Mesodermal cell (in vitro differentiated cells): ENCODE measurements at regions not wholly inside any gene's neighbourhood (a gene's known extent, or its start where the extent isn't known, plus 50 kb on each side); places are given as distances from the start of the nearest gene placed in this dataset.
"Not testable (repeated sequence)": the region's sequence is repeated elsewhere in the genome, so short reads cannot be mapped to it uniquely, and the experiment has no call there.

Experiments used
- H3K27ac ChIP-seq: 2 replicates; pipeline ENCODE4 v1.7.0; 2013; ENCODE audit warnings: mild to moderate bottlenecking, low read depth, low read length, moderate library complexity; ENCODE audit not compliant: severe bottlenecking
- H3K36me3 ChIP-seq: 2 replicates; pipeline ENCODE4 v1.7.1; 2013; ENCODE audit warnings: mild to moderate bottlenecking, low read length, moderate library complexity; ENCODE audit not compliant: control insufficient read depth, insufficient read depth
- H3K4me1 ChIP-seq: one replicate; pipeline ENCODE4 v1.7.1; 2013; ENCODE audit warnings: mild to moderate bottlenecking, low read length; ENCODE audit not compliant: insufficient read depth, control insufficient read depth, poor library complexity, severe bottlenecking
- H3K4me3 ChIP-seq: 2 replicates; pipeline ENCODE4 v1.7.0; 2013; ENCODE audit warnings: low read length, control low read depth, mild to moderate bottlenecking; ENCODE audit not compliant: insufficient read depth, poor library complexity, severe bottlenecking; ENCODE audit errors: extremely low read depth
- H3K9me3 ChIP-seq: 2 replicates; pipeline ENCODE4 v1.7.1; 2013; ENCODE audit warnings: mild to moderate bottlenecking, low read length, moderate library complexity; ENCODE audit not compliant: control insufficient read depth
- WGBS, 2 experiments: methylation state at CpG; one replicate each; pipeline ENCODE4 v1.1.5; 2013; ENCODE audit warnings: missing lambda C conversion rate in 2 of 2; ENCODE audit not compliant: insufficient coverage in 2 of 2; 5-methylcytosine and 5-hydroxymethylcytosine counted together

DNA sequence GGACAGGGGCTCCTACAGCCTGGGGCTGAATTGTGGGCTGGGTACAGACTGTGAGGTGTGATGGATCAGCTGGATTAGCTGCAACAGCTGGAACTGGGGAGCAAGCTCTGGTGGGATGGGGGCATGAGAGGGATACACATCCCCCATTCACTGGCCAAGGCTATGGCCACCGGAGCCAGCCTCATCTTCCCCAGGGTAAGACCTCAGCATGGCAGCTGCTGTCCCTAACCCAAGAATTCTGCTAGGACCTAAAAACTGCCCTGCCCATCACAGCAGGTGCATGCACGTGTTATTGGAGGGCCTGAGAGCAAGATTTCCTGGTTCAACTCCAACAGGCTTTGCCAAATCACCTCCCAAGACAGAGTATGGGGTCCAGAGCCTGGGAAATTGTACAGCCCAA is 258.6 kb upstream of the AGTR2 start:
- Histone ChIP-seq H3K36me3 (no peaks in the 10 kb centered on the region), H3K27ac (no peak overlapping the region), H3K4me1 (no peaks in the 10 kb centered on the region), H3K9me3 (no peaks in the 10 kb centered on the region), H3K4me3 (no peak overlapping the region)
- no CpG with 5 or more reads among the region's 2 CpGs for WGBS, 2 experiments

DNA sequence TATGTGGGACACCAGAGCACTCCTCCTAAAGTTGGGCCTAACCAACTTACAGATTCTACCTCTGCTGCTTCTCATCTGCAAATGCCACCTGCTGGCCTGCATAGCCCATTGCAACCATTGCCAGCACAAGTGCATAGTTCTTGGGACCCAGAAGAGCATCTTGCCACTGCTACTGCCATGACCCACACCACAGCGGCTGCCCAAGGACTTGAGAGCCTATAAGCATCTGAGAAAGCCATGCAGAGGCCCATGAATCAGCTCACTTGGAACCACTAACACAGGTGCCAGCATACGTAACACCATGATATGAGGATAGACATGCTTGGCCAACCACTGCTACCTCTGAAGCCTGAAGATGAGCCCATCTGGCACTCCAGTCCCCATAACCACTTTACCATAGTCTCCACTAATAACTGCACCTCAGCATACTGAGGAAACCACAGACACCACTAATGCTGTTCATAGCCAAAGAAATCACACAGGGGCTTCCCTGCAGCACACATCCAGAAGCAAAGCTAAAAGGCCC is 258.1 kb upstream of the AGTR2 start:
- H3K27ac ChIP-seq: no peak overlapping the region
- WGBS, 2 experiments: 80 to 100% methylated on average over 1 of the region's 2 CpGs
- no peaks in the 10 kb centered on the region for H3K4me1 ChIP-seq
- no peaks in the 10 kb centered on the region for H3K36me3 ChIP-seq
- no peaks in the 10 kb centered on the region for H3K9me3 ChIP-seq
- no peak overlapping the region for H3K4me3 ChIP-seq

DNA sequence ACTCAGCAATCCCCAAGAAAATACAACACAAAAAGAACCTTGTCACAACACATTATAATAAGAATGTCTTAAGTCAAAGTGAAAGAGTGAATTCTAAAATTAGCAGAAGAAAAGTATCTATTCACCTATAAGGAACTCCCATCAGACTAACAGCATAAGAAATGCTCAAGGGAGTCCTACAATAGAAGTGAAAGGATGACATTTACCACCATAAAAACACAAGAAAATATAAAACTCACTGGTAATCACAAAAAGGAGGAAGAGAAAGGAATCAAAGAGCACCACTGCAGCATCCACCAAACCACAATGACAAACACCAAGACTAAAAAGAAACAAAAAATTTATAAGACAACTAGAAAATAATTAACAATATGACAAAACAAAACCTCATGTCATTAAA is 257.0 kb upstream of the AGTR2 start:
- Histone ChIP-seq H3K27ac (no peak overlapping the region), H3K4me1 (no peaks in the 10 kb centered on the region), H3K36me3 (no peaks in the 10 kb centered on the region), H3K4me3 (no peak overlapping the region), H3K9me3 (no peaks in the 10 kb centered on the region)

DNA sequence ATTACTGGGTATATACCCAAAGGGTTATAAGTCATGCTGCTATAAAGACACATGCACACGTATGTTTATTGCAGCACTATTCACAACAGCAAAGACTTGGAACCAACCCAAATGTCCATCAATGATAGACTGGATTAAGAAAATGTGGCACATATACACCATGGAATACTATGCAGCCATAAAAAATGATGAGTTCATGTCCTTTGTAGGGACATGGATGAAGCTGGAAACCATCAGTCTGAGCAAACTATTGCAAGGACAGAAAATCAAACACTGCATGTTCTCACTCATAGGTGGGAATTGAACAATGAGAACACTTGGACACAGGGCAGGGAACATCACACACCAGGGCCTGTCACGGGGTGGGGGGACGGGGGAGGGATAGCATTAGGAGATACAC is 254.9 kb upstream of the AGTR2 start:
- H3K4me3 ChIP-seq, H3K4me1 ChIP-seq, H3K36me3 ChIP-seq, H3K9me3 ChIP-seq, H3K27ac ChIP-seq: not testable (repeated sequence)
- WGBS, 2 experiments: no CpG with 5 or more reads among the region's 3 CpGs

DNA sequence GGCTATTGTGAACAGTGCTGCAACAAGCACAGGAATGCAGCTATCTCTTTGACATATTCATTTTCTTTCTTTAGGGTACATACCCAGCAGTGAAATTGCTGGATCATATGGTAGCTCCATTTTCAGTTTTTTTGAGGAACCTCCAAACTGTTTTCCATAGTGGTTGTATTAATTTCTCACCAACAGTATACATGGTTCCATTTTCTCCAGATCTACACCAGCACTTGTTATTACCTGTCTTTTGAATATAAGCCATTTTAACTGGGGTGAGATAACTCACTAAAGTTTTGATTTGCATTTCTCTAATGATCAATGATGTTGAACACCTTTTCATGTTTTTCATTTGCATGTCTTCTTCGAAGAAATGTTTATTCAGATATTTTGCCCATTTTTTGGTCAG is 241.1 kb upstream of the AGTR2 start:
- H3K9me3 ChIP-seq: no peaks in the 10 kb centered on the region
- WGBS, 2 experiments: 100% methylated on average over 1 of the region's 1 CpG; no CpG with 5 or more reads in 1 of the 2 experiments

DNA sequence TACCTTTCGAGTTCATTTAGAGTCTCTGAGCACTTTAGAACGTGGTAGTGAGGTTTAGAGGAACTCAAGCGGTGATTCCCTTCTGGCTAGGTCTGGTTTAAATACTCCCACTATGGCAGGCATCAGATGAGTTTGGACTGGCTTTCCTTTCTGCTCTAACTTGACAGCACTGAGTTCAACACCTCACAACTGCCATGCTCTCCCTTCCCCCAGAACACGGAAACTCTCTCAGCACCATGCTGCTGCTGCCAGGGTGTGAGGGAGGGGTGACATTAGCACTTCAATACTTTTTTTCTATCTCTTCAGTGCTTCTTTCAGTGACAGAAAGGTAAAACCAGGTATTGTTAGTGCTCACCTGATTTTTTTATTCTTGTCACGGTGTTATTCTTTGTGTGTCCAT is 234.5 kb upstream of the AGTR2 start:
- H3K9me3 ChIP-seq: no peaks in the 10 kb centered on the region
- peaks cover 3% of the 10 kb centered on the region for H3K36me3 ChIP-seq
- H3K27ac ChIP-seq: no peak overlapping the region
- WGBS, 2 experiments: 82% methylated on average over 2 of the region's 5 CpGs; no CpG with 5 or more reads in 1 of the 2 experiments
- no peak overlapping the region for H3K4me3 ChIP-seq
- H3K4me1 ChIP-seq: no peaks in the 10 kb centered on the region

More for the DNA sequence above, 241.1 kb upstream of the AGTR2 start:
- H3K36me3 ChIP-seq: peaks cover 6% of the 10 kb centered on the region
- no peaks in the 10 kb centered on the region for H3K4me1 ChIP-seq
- no peak overlapping the region for H3K27ac ChIP-seq
- H3K4me3 ChIP-seq: no peak overlapping the region

DNA sequence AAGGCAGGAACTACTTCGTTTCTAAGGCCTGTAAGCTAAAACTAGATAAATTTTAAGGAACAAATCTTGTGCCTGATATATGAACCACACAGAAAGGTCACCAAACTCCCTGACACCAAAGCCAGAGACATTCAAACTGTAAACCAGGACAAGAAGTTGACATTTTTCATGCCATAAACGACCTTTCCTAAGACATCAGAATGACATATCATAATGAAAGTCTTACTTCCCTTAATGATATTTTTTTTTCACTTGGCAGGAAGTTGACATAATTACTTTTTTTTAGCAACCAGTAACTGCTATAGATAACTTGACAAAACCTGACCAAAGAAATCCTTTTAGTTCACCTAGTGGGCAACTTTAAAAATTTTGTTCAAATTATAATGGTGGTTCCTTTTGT is 231.5 kb upstream of the AGTR2 start:
- no peaks in the 10 kb centered on the region for H3K4me1 ChIP-seq
- no peak overlapping the region for H3K27ac ChIP-seq
- no peak overlapping the region for H3K4me3 ChIP-seq
- peaks cover 3% of the 10 kb centered on the region for H3K36me3 ChIP-seq
- H3K9me3 ChIP-seq: no peaks in the 10 kb centered on the region
- WGBS, 2 experiments: no CpG with 5 or more reads among the region's 2 CpGs

DNA sequence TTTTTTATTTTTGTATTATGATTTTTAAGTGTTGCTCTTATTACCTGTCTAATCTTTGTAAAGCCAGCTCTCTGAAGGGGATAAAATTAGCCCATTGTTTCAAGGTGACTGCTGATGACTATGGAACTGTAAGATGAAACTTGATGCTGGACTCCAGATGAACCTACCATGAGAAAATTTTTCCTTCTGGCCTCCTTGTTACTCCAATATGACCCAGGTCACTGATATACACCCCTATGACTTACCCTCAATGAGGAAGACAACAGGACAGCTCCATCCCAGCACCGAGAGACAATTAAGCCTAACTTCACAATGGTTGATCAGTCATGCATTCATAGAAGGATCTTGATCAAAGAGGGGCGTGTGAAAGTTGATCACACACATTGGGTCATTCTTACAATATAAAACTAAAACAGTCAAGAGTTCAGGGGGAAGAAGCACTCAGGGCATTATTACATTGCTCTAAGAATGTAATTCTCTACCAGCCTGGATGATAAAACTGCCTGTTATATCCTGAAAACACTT is 230.8 kb upstream of the AGTR2 start:
- no peaks in the 10 kb centered on the region for H3K4me1 ChIP-seq
- H3K4me3 ChIP-seq: no peak overlapping the region
- H3K9me3 ChIP-seq: no peaks in the 10 kb centered on the region
- no CpG with 5 or more reads among the region's 2 CpGs for WGBS, 2 experiments
- H3K36me3 ChIP-seq: peaks cover 3% of the 10 kb centered on the region
- no peak overlapping the region for H3K27ac ChIP-seq

DNA sequence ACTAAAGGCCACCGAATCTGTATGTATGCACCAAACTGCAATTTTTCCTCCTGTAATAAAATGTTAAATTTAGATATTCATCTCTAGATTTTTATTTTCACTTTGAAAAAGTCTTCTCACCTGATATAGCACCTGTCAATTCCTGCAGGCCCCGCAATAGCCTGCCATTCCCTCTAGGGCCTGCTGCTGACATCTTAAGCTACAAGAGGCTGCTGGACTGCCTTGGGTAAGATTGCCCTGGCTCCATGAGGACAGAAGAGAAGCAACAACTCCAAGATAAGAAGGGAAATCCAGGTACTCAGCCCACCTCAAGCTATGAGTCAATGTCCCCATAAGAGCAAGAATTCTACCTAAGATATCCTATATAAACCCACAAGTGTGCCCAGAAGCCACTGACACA is 230.2 kb upstream of the AGTR2 start:
- Histone ChIP-seq H3K9me3 (no peaks in the 10 kb centered on the region), H3K4me3 (no peak overlapping the region), H3K27ac (no peak overlapping the region), H3K4me1 (no peaks in the 10 kb centered on the region), H3K36me3 (peaks cover 3% of the 10 kb centered on the region)
- 100% methylated on average over 1 of the region's 2 CpGs; no CpG with 5 or more reads in 1 of the 2 experiments for WGBS, 2 experiments

DNA sequence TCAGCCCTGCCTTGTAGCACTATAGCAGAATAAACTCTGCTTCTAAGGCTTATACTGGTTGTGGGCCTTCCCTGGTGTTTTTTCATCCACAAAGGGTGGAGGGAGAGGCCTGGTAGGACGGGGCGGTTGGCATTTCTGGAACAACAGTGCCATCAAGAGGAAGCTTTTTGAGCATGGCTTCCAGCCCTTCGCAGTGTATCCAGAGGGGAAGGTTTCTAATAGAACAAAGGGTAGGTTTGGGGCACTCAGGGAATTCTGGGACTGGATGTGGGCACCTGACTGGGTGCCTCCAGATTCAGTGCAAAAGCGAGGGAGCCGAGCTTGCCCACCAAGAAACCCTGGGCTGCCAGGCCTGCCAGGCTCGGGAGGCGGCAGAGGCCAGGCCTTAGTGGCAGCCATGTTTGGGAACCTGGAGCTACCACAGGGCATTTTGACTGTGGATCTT is 229.6 kb upstream of the AGTR2 start:
- WGBS, 2 experiments: 83 to 93% methylated on average over 2 to 4 of the region's 7 CpGs
- no peak overlapping the region for H3K4me3 ChIP-seq

DNA sequence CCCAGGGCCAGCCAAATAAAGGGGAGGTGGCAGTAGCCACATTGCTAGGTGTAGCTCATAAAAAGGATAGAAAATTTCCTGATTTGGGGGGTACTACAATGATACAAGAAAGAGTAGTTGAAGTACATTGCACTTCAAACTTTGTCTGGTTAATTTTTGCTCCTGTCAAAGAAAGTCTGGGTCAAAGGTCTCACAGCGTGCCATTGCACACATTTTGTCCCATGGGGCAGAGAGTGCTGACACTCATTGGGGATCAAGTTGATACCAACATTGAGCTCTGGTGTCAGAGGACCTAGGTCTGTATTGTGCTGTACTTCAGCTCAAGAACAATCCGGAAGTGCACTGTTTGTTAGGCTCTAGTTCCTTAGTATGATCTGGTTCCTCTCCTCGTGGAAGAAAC is 229.2 kb upstream of the AGTR2 start:
- H3K4me1 ChIP-seq: no peaks in the 10 kb centered on the region
- H3K36me3 ChIP-seq: peaks cover 3% of the 10 kb centered on the region
- H3K9me3 ChIP-seq: no peaks in the 10 kb centered on the region
- no peak overlapping the region for H3K4me3 ChIP-seq
- no peak overlapping the region for H3K27ac ChIP-seq
- 100% methylated on average over 1 to 2 of the region's 3 CpGs for WGBS, 2 experiments

More for the DNA sequence above, 229.6 kb upstream of the AGTR2 start:
- Histone ChIP-seq H3K27ac (no peak overlapping the region), H3K4me1 (no peaks in the 10 kb centered on the region), H3K36me3 (peaks cover 3% of the 10 kb centered on the region), H3K9me3 (no peaks in the 10 kb centered on the region)
